RWPE2 (cell line): ENCODE measurements at regions not wholly inside any gene's neighbourhood (a gene's known extent, or its start where the extent isn't known, plus 50 kb on each side); places are given as distances from the start of the nearest gene placed in this dataset.

Source experiments
- ATAC-seq: fragments of 200-7000 bp; cut with Tn5 transposase; 3 replicates; pipeline ENCODE4 v1.9.1; 2021; ENCODE audit warnings: low read depth
- DNase-seq: peaks from one replicate; pipeline ENCODE4 v3.0.0-alpha.2; 2020; ENCODE audit warnings: low spot score
- H3K27ac ChIP-seq: fragments of 450-650 bp; 2 replicates; pipeline ENCODE4 v1.5.1; 2017; ENCODE audit warnings: mild to moderate bottlenecking; ENCODE audit not compliant: poor library complexity, severe bottlenecking
- H3K27me3 ChIP-seq: fragments of 250-450 bp; sonication (Bioruptor Pico); 2 replicates; pipeline ENCODE4 v1.5.1; 2021; ENCODE audit warnings: mild to moderate bottlenecking, moderate library complexity; ENCODE audit not compliant: insufficient read depth, poor library complexity, severe bottlenecking
- H3K36me3 ChIP-seq: fragments of 250-450 bp; sonication (Bioruptor Pico); 2 replicates; pipeline ENCODE4 v1.5.1; 2020; ENCODE audit warnings: low read depth, mild to moderate bottlenecking, moderate library complexity
- H3K4me1 ChIP-seq: fragments of 250-450 bp; sonication (Bioruptor Pico); 2 replicates; pipeline ENCODE4 v1.5.1; 2021; ENCODE audit warnings: mild to moderate bottlenecking, moderate library complexity; ENCODE audit not compliant: insufficient read depth, poor library complexity, severe bottlenecking
- H3K4me3 ChIP-seq: fragments of 250-450 bp; sonication (Bioruptor Pico); 2 replicates; pipeline ENCODE4 v1.5.1; 2021; ENCODE audit warnings: mild to moderate bottlenecking, moderate library complexity; ENCODE audit not compliant: severe bottlenecking
- H3K9me3 ChIP-seq: fragments of 250-450 bp; sonication (Bioruptor Pico); 2 replicates; pipeline ENCODE4 v1.5.1; 2021; ENCODE audit warnings: mild to moderate bottlenecking, moderate library complexity; ENCODE audit not compliant: severe bottlenecking
- CTCF ChIP-seq: fragments of 450-650 bp; IDR thresholded peaks from one replicate; pipeline ENCODE4 v1.5.1; 2017; ENCODE audit warnings: mild to moderate bottlenecking, moderate library complexity; ENCODE audit not compliant: poor library complexity, severe bottlenecking

DNA sequence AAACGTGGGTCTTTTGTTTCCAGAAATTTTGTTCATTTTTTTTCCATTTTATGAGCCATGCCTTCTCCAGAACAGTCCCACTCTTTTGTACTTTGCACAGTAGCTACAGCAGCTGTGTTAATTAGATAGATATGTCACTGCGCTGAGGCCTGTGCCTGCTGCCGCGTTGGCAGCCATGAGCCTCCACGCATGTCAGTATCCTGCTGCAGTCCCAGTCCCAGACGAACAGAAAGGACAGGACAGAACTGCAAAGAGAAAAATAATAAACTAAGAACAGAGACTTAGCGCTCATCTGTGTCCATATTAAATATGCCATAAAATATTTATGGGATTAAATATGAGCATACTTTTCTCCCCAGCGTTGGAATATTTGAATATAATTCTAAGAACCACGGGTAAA lies 442.4 kb upstream of the RARB start:
- Histone ChIP-seq H3K36me3 (no peaks in the 10 kb centered on the region), H3K9me3 (no peaks in the 10 kb centered on the region), H3K27me3 (no peaks in the 10 kb centered on the region), H3K4me1 (no peaks in the 10 kb centered on the region), H3K4me3 (no peak overlapping the region), H3K27ac (no peak overlapping the region)
- no peak for DNase-seq
- no peak for TF ChIP-seq CTCF
- no peak for ATAC-seq

- H3K4me1 ChIP-seq = no peaks in the 10 kb centered on the region
- H3K27ac ChIP-seq = no peak overlapping the region
- ATAC-seq (no peak), DNase-seq (no peak)
- no peaks in the 10 kb centered on the region for H3K9me3 ChIP-seq
- H3K36me3 ChIP-seq = no peaks in the 10 kb centered on the region
- TF ChIP-seq CTCF = no peak
- H3K4me3 ChIP-seq = no peak overlapping the region
- no peaks in the 10 kb centered on the region for H3K27me3 ChIP-seq
These were observed 441.5 kb upstream of the RARB start for GRCh38 chr3:24986612-24987011.

GRCh38 chr3:24999357-24999756 lies 428.7 kb upstream of the RARB start:
- TF ChIP-seq CTCF = no peak
- Histone ChIP-seq H3K4me3 (no peak overlapping the region), H3K36me3 (no peaks in the 10 kb centered on the region), H3K27ac (no peak overlapping the region), H3K4me1 (no peaks in the 10 kb centered on the region), H3K9me3 (no peaks in the 10 kb centered on the region), H3K27me3 (no peaks in the 10 kb centered on the region)
- ATAC-seq (no peak), DNase-seq (no peak)

DNA sequence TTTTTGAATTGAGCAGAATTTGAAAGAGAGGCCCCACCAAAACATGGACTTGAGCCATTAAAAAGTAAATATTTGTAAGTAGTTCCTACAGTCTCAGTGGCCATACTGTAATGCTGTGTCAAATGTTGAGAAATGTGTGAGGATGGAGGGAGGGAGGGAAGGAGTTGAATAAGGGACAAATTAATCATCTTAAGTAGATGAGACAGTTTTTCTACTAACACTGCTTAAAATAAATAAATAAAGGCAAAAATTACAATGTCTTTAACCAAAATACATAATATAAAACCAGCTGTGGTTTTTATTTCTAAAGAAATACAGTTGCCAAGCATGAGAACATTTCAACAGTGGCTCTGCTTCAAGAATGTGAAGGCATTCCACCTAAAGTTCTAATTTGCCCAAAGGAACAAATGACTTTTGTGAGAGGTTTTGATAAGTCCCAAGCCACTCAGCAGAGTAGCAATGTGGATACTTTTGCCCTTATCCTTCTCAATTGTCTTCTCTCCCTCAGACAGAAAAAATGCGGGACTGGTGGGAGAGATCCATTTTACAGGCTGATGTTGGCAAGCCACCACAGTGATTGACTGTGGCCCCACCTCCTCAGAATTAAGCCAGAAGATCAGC lies 427.0 kb upstream of the RARB start:
- H3K4me3 ChIP-seq = no peak overlapping the region
- no peak for DNase-seq
- H3K27me3 ChIP-seq = no peaks in the 10 kb centered on the region
- TF ChIP-seq CTCF = no peak
- no peaks in the 10 kb centered on the region for H3K36me3 ChIP-seq
- H3K27ac ChIP-seq = no peak overlapping the region
- no peak for ATAC-seq
- no peaks in the 10 kb centered on the region for H3K4me1 ChIP-seq
- no peaks in the 10 kb centered on the region for H3K9me3 ChIP-seq

GRCh38 chr3:25002052-25002451 lies 426.0 kb upstream of the RARB start:
- Histone ChIP-seq H3K36me3 (no peaks in the 10 kb centered on the region), H3K4me3 (no peak overlapping the region), H3K27me3 (no peaks in the 10 kb centered on the region), H3K27ac (no peak overlapping the region), H3K9me3 (no peaks in the 10 kb centered on the region), H3K4me1 (no peaks in the 10 kb centered on the region)
- TF ChIP-seq CTCF = no peak
- no peak for DNase-seq
- ATAC-seq = no peak
